Cardiac fibroblast (primary cell): ENCODE measurements at regions not wholly inside any gene's neighbourhood (a gene's known extent, or its start where the extent isn't known, plus 50 kb on each side); places are given as distances from the start of the nearest gene placed in this dataset.

Source experiments
- DNase-seq, 2 donors: peaks; one replicate each; pipeline versions ENCODE4 v3.0.0 to v3.0.0-alpha.2; 2010; ENCODE audit warnings: low read depth in 2 of 2
- H3K4me3 ChIP-seq, 2 donors: replicated peaks in 1 of 2; 1 replicate in 1 of 2; 2 replicates in 1 of 2; pipeline ENCODE4 v1.5.1; 2011; ENCODE audit warnings: low read depth in 2 of 2, low read length in 2 of 2, mild to moderate bottlenecking in 2 of 2, moderate library complexity in 1 of 2
- TF ChIP-seq, protein P1 (sequence below): IDR thresholded peaks from one replicate; pipeline ENCODE4 v1.5.1; 2011; ENCODE audit warnings: low read depth, mild to moderate bottlenecking, low read length, inconsistent platforms

DNA sequence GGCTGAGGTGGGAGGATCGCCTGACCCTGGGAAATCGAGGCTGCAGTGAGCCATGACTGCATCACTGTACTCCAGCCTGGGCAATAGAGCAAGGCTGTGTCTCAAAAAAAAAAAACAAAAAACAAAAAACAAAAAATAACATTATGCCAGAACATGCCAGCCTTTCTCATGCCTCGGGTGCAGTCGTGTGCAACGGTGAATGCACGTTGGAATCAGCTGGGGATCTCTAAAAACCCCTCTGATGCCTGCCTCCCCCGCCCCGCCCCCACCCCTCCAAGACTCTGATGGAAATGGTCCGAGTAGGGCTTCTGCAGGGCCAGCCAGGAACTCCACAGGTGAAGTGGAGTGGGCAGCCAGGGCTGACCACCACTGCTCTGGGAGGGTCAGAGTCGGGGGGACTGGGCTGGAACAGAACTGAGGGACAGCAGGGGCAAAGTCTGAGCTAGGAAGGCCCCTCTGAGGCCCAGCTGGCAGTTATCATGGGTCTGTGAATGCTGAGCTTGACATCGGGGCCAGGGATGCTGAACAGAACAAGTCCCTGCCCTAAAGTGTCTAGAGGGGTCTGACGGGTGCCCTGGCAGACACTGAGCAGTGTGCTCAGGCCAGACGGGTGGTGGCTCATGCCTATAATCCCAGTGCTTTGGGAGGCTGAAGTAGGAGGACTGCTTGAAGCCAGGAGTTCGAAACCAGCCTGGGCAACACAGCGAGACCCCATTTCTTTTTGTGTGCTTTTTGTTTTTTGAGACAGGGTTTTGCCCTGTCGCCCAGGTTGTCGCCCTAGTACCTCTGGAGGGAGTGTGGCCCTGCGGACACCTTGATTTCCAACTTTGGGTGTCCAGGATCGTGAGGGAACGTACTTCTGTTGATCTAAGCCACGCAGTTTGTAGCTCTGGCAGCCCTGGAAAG is 193.4 kb upstream of the GSE1 start:
- TF ChIP-seq, protein P1, sequence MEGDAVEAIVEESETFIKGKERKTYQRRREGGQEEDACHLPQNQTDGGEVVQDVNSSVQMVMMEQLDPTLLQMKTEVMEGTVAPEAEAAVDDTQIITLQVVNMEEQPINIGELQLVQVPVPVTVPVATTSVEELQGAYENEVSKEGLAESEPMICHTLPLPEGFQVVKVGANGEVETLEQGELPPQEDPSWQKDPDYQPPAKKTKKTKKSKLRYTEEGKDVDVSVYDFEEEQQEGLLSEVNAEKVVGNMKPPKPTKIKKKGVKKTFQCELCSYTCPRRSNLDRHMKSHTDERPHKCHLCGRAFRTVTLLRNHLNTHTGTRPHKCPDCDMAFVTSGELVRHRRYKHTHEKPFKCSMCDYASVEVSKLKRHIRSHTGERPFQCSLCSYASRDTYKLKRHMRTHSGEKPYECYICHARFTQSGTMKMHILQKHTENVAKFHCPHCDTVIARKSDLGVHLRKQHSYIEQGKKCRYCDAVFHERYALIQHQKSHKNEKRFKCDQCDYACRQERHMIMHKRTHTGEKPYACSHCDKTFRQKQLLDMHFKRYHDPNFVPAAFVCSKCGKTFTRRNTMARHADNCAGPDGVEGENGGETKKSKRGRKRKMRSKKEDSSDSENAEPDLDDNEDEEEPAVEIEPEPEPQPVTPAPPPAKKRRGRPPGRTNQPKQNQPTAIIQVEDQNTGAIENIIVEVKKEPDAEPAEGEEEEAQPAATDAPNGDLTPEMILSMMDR = no peak
- no peak for DNase-seq

GRCh38 chr16:85420501-85421337 is 192.4 kb upstream of the GSE1 start:
- DNase-seq = peak; percentile 53 to 57
- TF ChIP-seq, protein P1 = peak; percentile 72
- no peak overlapping the region for H3K4me3 ChIP-seq

More for the DNA sequence above, 193.4 kb upstream of the GSE1 start:
- no peak overlapping the region for H3K4me3 ChIP-seq

GRCh38 chr16:85421338-85422195 is 191.6 kb upstream of the GSE1 start:
- TF ChIP-seq, protein P1 = no peak
- DNase-seq = no peak
- no peak overlapping the region for H3K4me3 ChIP-seq

DNA sequence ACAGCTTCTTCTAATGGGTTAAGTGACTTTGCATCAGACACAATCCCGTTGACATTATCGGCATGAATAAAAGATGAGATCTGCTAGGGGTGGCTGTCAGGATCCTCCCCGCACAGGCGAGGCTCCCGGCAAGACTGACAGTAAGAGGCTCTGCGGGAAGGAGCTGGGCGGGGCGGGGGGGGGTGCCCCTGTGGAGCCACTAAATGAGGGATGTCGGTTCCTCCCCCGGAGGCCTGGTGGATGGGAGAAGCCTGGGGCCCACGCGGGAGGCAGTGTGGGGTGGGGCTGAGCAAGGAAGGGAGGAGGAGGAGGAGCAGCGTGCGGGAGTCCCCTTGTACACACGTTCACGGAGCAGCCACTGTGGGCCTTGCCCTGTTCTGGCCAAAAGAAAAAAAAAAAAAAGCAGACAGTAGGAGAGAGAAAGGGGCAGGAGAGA is 190.9 kb upstream of the GSE1 start:
- DNase-seq = peak in 1 of 2 donors; percentile 11
- H3K4me3 ChIP-seq = no peak overlapping the region
- TF ChIP-seq, protein P1 = no peak

DNA sequence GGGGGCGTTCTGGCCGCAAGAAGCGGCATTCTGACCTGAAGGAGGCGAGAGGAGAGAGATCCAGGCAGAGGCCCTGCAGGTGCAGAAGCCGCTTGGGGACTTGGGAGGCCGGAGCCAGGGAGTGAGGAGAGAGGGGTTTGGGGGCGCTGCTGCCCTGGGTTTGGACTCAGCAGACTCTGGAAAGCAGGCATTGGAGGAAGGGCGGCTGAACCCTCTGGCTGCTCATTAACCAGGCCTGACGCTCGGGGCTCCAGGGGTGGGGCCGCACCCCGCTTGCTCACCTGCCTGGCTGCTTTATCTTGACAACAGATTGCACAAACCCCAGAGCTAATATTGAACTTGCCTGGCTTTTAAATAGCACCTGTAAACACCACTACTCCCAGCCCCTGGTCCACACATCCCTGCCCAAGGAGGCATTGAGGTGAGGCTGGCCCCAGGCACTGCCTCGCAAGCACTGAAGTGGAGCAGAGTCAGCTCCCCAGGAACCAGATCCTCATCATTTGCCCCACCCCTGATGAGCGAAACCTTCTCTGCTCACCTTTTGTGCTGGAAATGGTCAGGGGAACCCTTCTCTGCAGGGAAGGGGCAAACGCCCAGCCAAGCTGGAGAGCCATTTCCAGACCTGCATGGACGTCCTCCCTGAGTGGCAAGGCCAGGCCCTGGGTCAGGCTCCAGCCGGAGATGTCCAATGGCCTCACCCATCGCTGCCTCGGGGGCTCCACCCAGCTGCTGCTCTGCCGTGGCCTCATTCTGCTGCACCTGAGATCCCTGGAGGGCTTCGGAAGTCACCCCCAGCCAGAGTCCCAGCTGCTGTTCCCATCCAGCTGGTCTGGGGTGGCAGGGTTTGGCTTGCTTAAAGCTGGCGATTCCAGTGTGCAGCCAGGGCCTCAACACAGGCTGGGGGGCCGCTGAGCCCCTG is 190.2 kb upstream of the GSE1 start:
- DNase-seq = no peak
- no peak overlapping the region for H3K4me3 ChIP-seq
- TF ChIP-seq, protein P1 = no peak
